HCT116 (cell line): ENCODE measurements at regions not wholly inside any gene's neighbourhood (a gene's known extent, or its start where the extent isn't known, plus 50 kb on each side); places are given as distances from the start of the nearest gene placed in this dataset.
"Not testable (repeated sequence)": the region's sequence is repeated elsewhere in the genome, so short reads cannot be mapped to it uniquely, and the experiment has no call there.

Experiments used
- ATAC-seq: fragments of 200-7000 bp; cut with Tn5 transposase; 2 replicates; pipeline ENCODE4 v1.9.1; 2020; ENCODE audit warnings: mild to moderate bottlenecking, moderate library complexity
- BruUV-seq: library from RNA; stranded (reverse); fragments of 400-500 nt; replicated peaks from 2 replicates; lab custom pipeline; 2021; lab: Mats Ljungman, UMichigan
- CTCF ChIA-PET: fragments of 300-600 bp; sonication (Branson Sonifier 250); formaldehyde crosslinking; loops from one replicate; lab custom pipeline; 2021; ENCODE audit warnings: antibody characterized with exemption; lab: Charles Lee
- POLR2A ChIA-PET: fragments of 300-600, 350-600 bp; sonication (Branson Sonifier 250); formaldehyde crosslinking; loops from one replicate; lab custom pipeline; 2021; ENCODE audit warnings: antibody characterized with exemption; lab: Charles Lee
- RAD21 ChIA-PET, 2 experiments: fragments of 300-600 bp; sonication (Branson Sonifier 250); formaldehyde crosslinking; loops; one replicate each; lab custom pipeline; 2023; ENCODE audit warnings: low total read pairs in 2 of 2; ENCODE audit not compliant: uncharacterized antibody in 2 of 2, unreplicated experiment in 2 of 2, low non-redundant PET in 1 of 2; lab: Charles Lee
- DNase-seq: peaks from one replicate; pipeline ENCODE4 v3.0.0-alpha.2; 2010; ENCODE audit warnings: low read depth, low spot score
- H2AFZ ChIP-seq: fragments of 200-600 bp; shearing (Covaris generic), sonication (generic); 2 replicates; pipeline ENCODE4 v1.6.1; 2017; ENCODE audit warnings: low read depth, mixed run types, mixed read lengths, antibody characterized with exemption, low read length; ENCODE audit not compliant: poor library complexity, severe bottlenecking
- H3K27ac ChIP-seq: 2 replicates; pipeline ENCODE4 v1.5.1; 2012; ENCODE audit warnings: low read depth, low read length
- H3K27me3 ChIP-seq: fragments of 200-600 bp; sonication (generic); 2 replicates; pipeline ENCODE4 v1.6.1; 2016; ENCODE audit warnings: mixed run types, low read length, mixed read lengths; ENCODE audit not compliant: insufficient read depth
- H3K36me3 ChIP-seq, 2 experiments: fragments of 200-500 bp in 1 of 2; fragments of 200-600 bp in 1 of 2; sonication (Bioruptor generic) in 1 of 2; sonication (generic) in 1 of 2; 2 replicates each; pipeline versions ENCODE4 v1.5.1 to v1.6.1; 2014 to 2016; ENCODE audit warnings: low read length in 2 of 2, inconsistent platforms in 1 of 2, mixed read lengths in 1 of 2, mixed run types in 1 of 2; ENCODE audit not compliant: insufficient read depth in 2 of 2, control insufficient read depth in 1 of 2
- H3K4me1 ChIP-seq, 2 experiments: fragments of 200-600 bp in 1 of 2; sonication (generic) in 1 of 2; 2 replicates each; pipeline versions ENCODE4 v1.5.1 to v1.6.1; 2012 to 2017; ENCODE audit warnings: low read length in 2 of 2, inconsistent platforms in 1 of 2, mild to moderate bottlenecking in 1 of 2, mixed read lengths in 1 of 2, mixed run types in 1 of 2, moderate library complexity in 1 of 2; ENCODE audit not compliant: insufficient read depth in 2 of 2, control insufficient read depth in 1 of 2
- H3K4me2 ChIP-seq: fragments of 200-600 bp; sonication (generic); 2 replicates; pipeline ENCODE4 v1.6.1; 2017; ENCODE audit warnings: mixed run types, low read length, mixed read lengths
- H3K4me3 ChIP-seq, 2 experiments: fragments of 200-600 bp in 1 of 2; sonication (generic) in 1 of 2; replicated peaks in 1 of 2; 2 replicates each; pipeline ENCODE4 v1.5.1; 2011 to 2016; ENCODE audit warnings: low read length in 2 of 2, control low read depth in 1 of 2, low read depth in 1 of 2, mild to moderate bottlenecking in 1 of 2, mixed read lengths in 1 of 2, mixed run types in 1 of 2
- H3K79me2 ChIP-seq: fragments of 200-600 bp; sonication (generic); 2 replicates; pipeline ENCODE4 v1.6.1; 2017; ENCODE audit warnings: mild to moderate bottlenecking, mixed run types, low read length, moderate library complexity, mixed read lengths; ENCODE audit not compliant: insufficient read depth
- H3K9ac ChIP-seq: fragments of 200-600 bp; sonication (generic); 2 replicates; pipeline ENCODE4 v1.6.1; 2016; ENCODE audit warnings: low read length, mixed read lengths
- H3K9me2 ChIP-seq: fragments of 200-600 bp; sonication (generic), shearing (Covaris generic); 2 replicates; pipeline ENCODE4 v1.6.1; 2017; ENCODE audit warnings: mixed run types, mild to moderate bottlenecking, moderate library complexity; ENCODE audit not compliant: insufficient read depth
- H3K9me3 ChIP-seq, 2 experiments: fragments of 200-500 bp in 1 of 2; fragments of 200-600 bp in 1 of 2; sonication (Bioruptor generic) in 1 of 2; sonication (generic) in 1 of 2; 2 replicates each; pipeline ENCODE4 v1.6.1; 2014 to 2017; ENCODE audit warnings: low read length in 2 of 2, mixed read lengths in 2 of 2, inconsistent platforms in 1 of 2, low read depth in 1 of 2, mild to moderate bottlenecking in 1 of 2, mixed run types in 1 of 2, moderate library complexity in 1 of 2; ENCODE audit not compliant: control insufficient read depth in 1 of 2, insufficient read depth in 1 of 2
- H4K20me1 ChIP-seq: fragments of 200-600 bp; sonication (generic), shearing (Covaris generic); 2 replicates; pipeline ENCODE4 v1.6.1; 2017; ENCODE audit warnings: mixed run types, mild to moderate bottlenecking, moderate library complexity; ENCODE audit not compliant: insufficient read depth
- intact Hi-C: fragments of 100-400 bp; cut with micrococcal nuclease; formaldehyde crosslinking; loops from 2 replicates; pipeline ENCODE4 v1.10.0; 2022

DNA sequence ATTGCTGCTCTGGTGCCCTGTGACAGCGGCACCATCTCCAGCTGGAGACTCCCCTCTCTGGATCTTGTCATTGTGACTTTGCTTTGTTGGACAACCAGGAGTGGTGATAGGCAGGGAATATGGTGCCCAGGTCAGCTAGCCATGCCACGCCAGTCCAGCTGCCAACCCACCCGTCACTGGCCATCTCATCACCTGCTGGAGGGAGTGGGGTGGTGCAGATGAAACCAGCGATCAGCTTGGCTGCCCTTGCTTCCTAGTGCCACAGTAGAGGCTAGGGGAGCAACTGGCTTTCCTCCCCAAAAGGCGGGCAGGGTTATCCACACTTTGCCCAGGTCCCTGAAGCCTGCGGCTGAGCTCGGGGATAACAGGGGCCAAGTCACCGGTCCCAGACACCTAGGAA lies 129.6 kb downstream of the POTEM start:
- H3K4me1 ChIP-seq, H3K9me2 ChIP-seq, H4K20me1 ChIP-seq, RAD21 ChIA-PET, H3K27ac ChIP-seq, ATAC-seq, H3K9ac ChIP-seq, H2AFZ ChIP-seq, H3K9me3 ChIP-seq, DNase-seq, H3K4me2 ChIP-seq, POLR2A ChIA-PET, H3K36me3 ChIP-seq, H3K4me3 ChIP-seq, BruUV-seq, intact Hi-C loops, H3K79me2 ChIP-seq, H3K27me3 ChIP-seq, CTCF ChIA-PET: not testable (repeated sequence)

DNA sequence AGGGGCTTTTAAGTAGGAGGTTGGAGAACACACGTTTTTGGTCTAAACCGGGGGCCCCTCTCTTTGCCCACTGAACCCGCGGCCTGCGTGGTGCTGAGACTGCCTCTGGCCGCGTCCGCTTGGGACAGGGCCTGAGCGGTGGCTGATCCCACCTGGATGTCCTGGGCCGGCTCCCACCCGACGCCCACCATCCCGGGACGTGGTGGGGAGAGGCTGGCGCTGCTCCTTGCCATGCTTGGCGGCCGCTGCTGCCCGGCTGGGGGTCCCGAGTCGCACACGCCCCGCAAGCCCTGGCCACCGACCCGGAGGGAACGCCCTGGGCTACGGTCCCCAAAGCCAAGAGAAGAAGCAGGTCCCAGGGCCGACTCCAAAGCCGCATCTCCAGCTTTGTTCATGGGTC lies 130.1 kb downstream of the POTEM start:
- H3K27me3 ChIP-seq, H2AFZ ChIP-seq, H3K27ac ChIP-seq, intact Hi-C loops, RAD21 ChIA-PET, H3K4me1 ChIP-seq, H3K79me2 ChIP-seq, H3K9ac ChIP-seq, DNase-seq, BruUV-seq, CTCF ChIA-PET, H3K9me2 ChIP-seq, H3K9me3 ChIP-seq, H3K36me3 ChIP-seq, H4K20me1 ChIP-seq, POLR2A ChIA-PET, H3K4me2 ChIP-seq, ATAC-seq, H3K4me3 ChIP-seq: not testable (repeated sequence)

GRCh38 chr14:19097750-19098149 lies 130.5 kb downstream of the POTEM start:
- not testable (repeated sequence) for ATAC-seq, BruUV-seq

DNA sequence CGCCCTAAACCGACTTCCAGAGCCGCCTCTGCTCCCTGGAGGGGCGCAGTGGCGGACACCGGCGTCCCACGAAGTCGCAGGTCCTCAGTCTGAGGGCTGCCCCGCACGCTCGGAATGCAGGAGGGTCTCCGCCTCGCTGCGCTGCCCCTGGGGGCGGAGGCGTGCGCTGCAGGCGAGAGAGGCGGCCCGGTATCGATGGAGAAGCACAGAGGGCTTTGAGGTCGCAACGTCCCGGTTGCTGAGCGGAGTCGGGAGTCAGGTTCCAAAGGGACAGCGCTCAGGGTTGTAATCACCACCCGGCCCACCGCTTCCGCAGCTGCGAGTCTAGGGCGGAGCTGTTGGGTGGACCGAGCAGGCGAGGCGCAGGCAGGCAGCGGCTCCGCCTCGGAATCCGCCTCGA lies 131.0 kb downstream of the POTEM start:
- RAD21 ChIA-PET, CTCF ChIA-PET, H3K79me2 ChIP-seq, intact Hi-C loops, H3K4me1 ChIP-seq, H3K27me3 ChIP-seq, H3K36me3 ChIP-seq, H3K4me3 ChIP-seq, H3K27ac ChIP-seq, H3K9me2 ChIP-seq, H3K9ac ChIP-seq, H3K9me3 ChIP-seq, DNase-seq, H4K20me1 ChIP-seq, POLR2A ChIA-PET, H3K4me2 ChIP-seq, BruUV-seq, H2AFZ ChIP-seq: not testable (repeated sequence)
- peak; percentile 22; the same call in 1 of the 2 replicates for ATAC-seq

More at GRCh38 chr14:19097750-19098149, 130.5 kb downstream of the POTEM start:
- H3K4me2 ChIP-seq, H3K9me2 ChIP-seq, RAD21 ChIA-PET, intact Hi-C loops, DNase-seq, H3K9me3 ChIP-seq, POLR2A ChIA-PET, H3K36me3 ChIP-seq, H2AFZ ChIP-seq, H3K4me3 ChIP-seq, CTCF ChIA-PET, H3K79me2 ChIP-seq, H4K20me1 ChIP-seq, H3K27me3 ChIP-seq, H3K27ac ChIP-seq, H3K4me1 ChIP-seq, H3K9ac ChIP-seq: not testable (repeated sequence)

DNA sequence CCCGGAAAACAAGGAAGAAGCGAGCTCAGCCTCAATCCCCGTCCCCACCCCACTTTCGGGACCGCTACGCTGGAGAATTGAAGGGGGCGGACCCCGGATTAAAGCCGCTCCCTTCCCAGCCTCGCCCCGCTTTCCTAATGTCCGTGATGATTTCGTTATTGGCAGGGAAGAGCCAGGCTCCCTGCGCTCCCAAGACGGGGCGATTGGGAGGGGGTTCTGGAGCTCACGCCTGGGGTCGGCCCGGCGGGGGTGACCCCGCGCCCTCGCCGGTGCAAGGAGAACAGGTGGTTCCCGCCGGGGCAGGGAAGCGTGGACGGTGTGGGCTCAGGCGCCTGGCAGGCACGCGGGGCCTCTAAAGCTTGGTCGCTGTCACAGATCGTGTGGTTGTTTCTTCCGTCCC lies 131.5 kb downstream of the POTEM start:
- not testable (repeated sequence) for BruUV-seq

More for the DNA sequence above, 131.5 kb downstream of the POTEM start:
- H3K27me3 ChIP-seq, H3K9ac ChIP-seq, H3K79me2 ChIP-seq, H3K4me2 ChIP-seq, RAD21 ChIA-PET, ATAC-seq, H3K9me2 ChIP-seq, H2AFZ ChIP-seq, intact Hi-C loops, H4K20me1 ChIP-seq, DNase-seq, CTCF ChIA-PET, H3K36me3 ChIP-seq, H3K4me1 ChIP-seq, H3K4me3 ChIP-seq, POLR2A ChIA-PET, H3K9me3 ChIP-seq, H3K27ac ChIP-seq: not testable (repeated sequence)
